K562 (cell line): ENCODE measurements at regions not wholly inside any gene's neighbourhood (a gene's known extent, or its start where the extent isn't known, plus 50 kb on each side); places are given as distances from the start of the nearest gene placed in this dataset.

Source experiments
- ATAC-seq: fragments of 200-7000 bp; cut with Tn5 transposase; 3 replicates; pipeline ENCODE4 v1.9.1; 2020; ENCODE audit warnings: moderate library complexity
- BruUV-seq: library from RNA; stranded (reverse); fragments of 400-500 nt; replicated peaks from 2 replicates; lab custom pipeline; 2021; lab: Mats Ljungman, UMichigan
- CTCF ChIA-PET: fragments of 300-600 bp; formaldehyde crosslinking; extraction: SDS; loops from one replicate; lab custom pipeline; 2021; ENCODE audit warnings: low intra/inter-chr PET ratio; lab: Yijun Ruan, JAX
- POLR2A ChIA-PET: fragments of 300-600, 350-650 bp; sonication (Branson Sonifier 250); formaldehyde crosslinking; extraction: SDS; loops from one replicate; lab custom pipeline; 2021; ENCODE audit warnings: antibody characterized with exemption, inconsistent platforms; lab: Yijun Ruan, JAX
- DNase-seq, 4 experiments: peaks; one replicate each; pipeline versions ENCODE4 v3.0.0 to v3.0.0-alpha.2; 2011 to 2018; ENCODE audit warnings: low spot score in 3 of 4, mixed read lengths in 3 of 4; ENCODE audit errors: extremely low read depth in 1 of 4
- FAIRE-seq: peaks from 2 replicates; lab custom pipeline; 2011; peaks lifted over from hg19 to GRCh38; lab: Jason Lieb, UNC
- H2AFZ ChIP-seq: 2 replicates; pipeline ENCODE4 v1.6.0; 2011; ENCODE audit warnings: low read depth, low read length, control low read depth, inconsistent platforms
- H3K27ac ChIP-seq: fragments of 200-600 bp; 3 replicates; pipeline ENCODE4 v1.8.0; 2011; ENCODE audit warnings: low read depth, mild to moderate bottlenecking, control low read depth, inconsistent platforms, low read length, moderate library complexity, mixed read lengths; ENCODE audit errors: extremely low read depth
- H3K27me3 ChIP-seq, 2 experiments: fragments of 300-600 bp in 1 of 2; 2 replicates in 1 of 2; 3 replicates in 1 of 2; pipeline versions ENCODE4 v1.6.0 to v1.8.0; 2011; ENCODE audit warnings: inconsistent platforms in 2 of 2, low read length in 2 of 2, mild to moderate bottlenecking in 1 of 2, mixed read lengths in 1 of 2, moderate library complexity in 1 of 2; ENCODE audit not compliant: control insufficient read depth in 2 of 2, insufficient read depth in 2 of 2
- H3K36me3 ChIP-seq: fragments of 300-600 bp; 3 replicates; pipeline ENCODE4 v1.8.0; 2011; ENCODE audit warnings: mild to moderate bottlenecking, low read length, inconsistent platforms; ENCODE audit not compliant: control insufficient read depth, insufficient read depth
- H3K4me1 ChIP-seq, 2 experiments: fragments of 200-600 bp in 1 of 2; replicated peaks in 1 of 2; 2 replicates in 1 of 2; 3 replicates in 1 of 2; pipeline versions ENCODE4 v1.5.1 to v1.8.0; 2011; ENCODE audit warnings: inconsistent platforms in 2 of 2, low read length in 2 of 2, mild to moderate bottlenecking in 1 of 2, mixed read lengths in 1 of 2, moderate library complexity in 1 of 2; ENCODE audit not compliant: control insufficient read depth in 2 of 2, insufficient read depth in 2 of 2
- H3K4me2 ChIP-seq: 2 replicates; pipeline ENCODE4 v1.6.1; 2011; ENCODE audit warnings: low read length, control low read depth, inconsistent platforms, mixed read lengths; ENCODE audit not compliant: insufficient read depth
- H3K4me3 ChIP-seq: fragments of 200-600 bp; sonication (generic), shearing (Covaris generic); 2 replicates; pipeline ENCODE4 v1.5.1; 2016; ENCODE audit warnings: control low read depth, inconsistent platforms
- H3K79me2 ChIP-seq: fragments of 200-600 bp; 3 replicates; pipeline ENCODE4 v1.8.0; 2011; ENCODE audit warnings: low read length, inconsistent platforms; ENCODE audit not compliant: control insufficient read depth, insufficient read depth
- H3K9ac ChIP-seq, 2 experiments: 2 replicates each; pipeline versions ENCODE4 v1.6.0 to v1.6.1; 2011; ENCODE audit warnings: low read depth in 2 of 2, low read length in 2 of 2, control low read depth in 1 of 2, inconsistent platforms in 1 of 2, mild to moderate bottlenecking in 1 of 2, mixed read lengths in 1 of 2; ENCODE audit not compliant: insufficient read depth in 1 of 2
- H3K9me1 ChIP-seq: one replicate; pipeline ENCODE4 v1.6.0; 2011; ENCODE audit warnings: inconsistent platforms, mild to moderate bottlenecking, low read length, moderate library complexity; ENCODE audit not compliant: control insufficient read depth, insufficient read depth
- H3K9me3 ChIP-seq: replicated peaks from 2 replicates; pipeline ENCODE4 v1.5.1; 2011; ENCODE audit warnings: low read depth, low read length, inconsistent platforms; ENCODE audit not compliant: control insufficient read depth, insufficient read depth
- H4K20me1 ChIP-seq: replicated peaks from 2 replicates; pipeline ENCODE4 v1.6.1; 2011; ENCODE audit warnings: low read length, inconsistent platforms, mixed read lengths; ENCODE audit not compliant: control insufficient read depth, insufficient read depth
- NFATC3 ChIP-seq: fragments of 450-650 bp; IDR thresholded peaks from 2 replicates; pipeline ENCODE4 v1.6.1; 2017; ENCODE audit warnings: mild to moderate bottlenecking
- NFE2L1 ChIP-seq: fragments of 450-650 bp; IDR thresholded peaks from 2 replicates; pipeline ENCODE4 v1.6.1; 2016; ENCODE audit warnings: missing genetic modification characterization, low read depth, mild to moderate bottlenecking, missing compliant biosample characterization, moderate library complexity, borderline replicate concordance
- ZNF121 ChIP-seq: sonication (generic); formaldehyde crosslinking; conservative IDR thresholded peaks from 2 replicates; pipeline ENCODE4 v1.8.0; 2022; ENCODE audit warnings: missing genetic modification reagents
- ZNF197 ChIP-seq: fragments of 200-800 bp; sonication (Bioruptor generic); IDR thresholded peaks from 2 replicates; pipeline ENCODE4 v1.6.1; 2016; ENCODE audit warnings: low read depth, missing genetic modification characterization, missing compliant biosample characterization
- ZNF311 ChIP-seq: fragments of 250-450 bp; sonication (Bioruptor Pico); IDR thresholded peaks from 2 replicates; pipeline ENCODE4 v1.4.0; 2020; ENCODE audit warnings: mild to moderate bottlenecking, moderate library complexity
- WGBS: fragments of 100-300 bp; shearing (Covaris generic); methylation state at CpG from one replicate; pipeline ENCODE4 v1.1.6; 2016; ENCODE audit warnings: low coverage, mixed read lengths; ENCODE audit not compliant: insufficient coverage; ENCODE audit errors: missing lambda C conversion rate; 5-methylcytosine and 5-hydroxymethylcytosine counted together
- in situ Hi-C: fragments of 300-500 bp; cut with MboI; formaldehyde crosslinking; loops from 4 replicates; pipeline ENCODE4 v1.15.0; 2018; ENCODE audit warnings: inconsistent platforms, mixed read lengths
- intact Hi-C: fragments of 100-400 bp; cut with micrococcal nuclease; formaldehyde crosslinking; loops from 2 replicates; pipeline ENCODE4 v1.14.2; 2022
- TF ChIP-seq, protein P1 (sequence below): fragments of 250-450 bp; sonication (Bioruptor Pico); IDR thresholded peaks from 2 replicates; pipeline ENCODE4 v1.8.0; 2022; ENCODE audit warnings: moderate library complexity, mild to moderate bottlenecking, inconsistent platforms

GRCh38 chr9:38281917-38282316, 110.6 kb upstream of the ALDH1B1 start:
- no TSS peak for BruUV-seq
- 0 out of 4 replicates have a peak overlapping the region, but pooled peaks of 1 of the 2 experiments have one; percentile 30 for H3K9ac ChIP-seq
- no peaks in the 10 kb centered on the region for H3K36me3 ChIP-seq
- in situ Hi-C loops = no loop called here
- no peaks in the 10 kb centered on the region for H3K9me3 ChIP-seq
- no peaks in the 10 kb centered on the region for H3K79me2 ChIP-seq
- FAIRE-seq (no peak), ATAC-seq (no peak), DNase-seq (no peak)
- H3K27me3 ChIP-seq = peaks cover 9 to 44% of the 10 kb centered on the region in 2 experiments; a peak in 4 of 5 replicates
- ChIA-PET CTCF (no interaction called here), POLR2A (interaction anchor here (0.6 to 0.9 kb wide), 4 partner anchors 22 to 243 kb away, joined by 3 to 4 read pairs (median 3); no protein-coding TSS in a partner anchor)
- WGBS = under 1% methylated on average over 11 of the region's 11 CpGs
- H3K27ac ChIP-seq = no peak overlapping the region
- intact Hi-C loops = no loop called here
- H2AFZ ChIP-seq = no peak overlapping the region
- H3K4me3 ChIP-seq = no peak overlapping the region
- no peaks in the 10 kb centered on the region for H3K9me1 ChIP-seq
- H4K20me1 ChIP-seq = peaks cover 3% of the 10 kb centered on the region
- no peaks in the 10 kb centered on the region for H3K4me1 ChIP-seq
- no peak for TF ChIP-seq ZNF197 (CRISPR knock-in tag)
- no peak overlapping the region for H3K4me2 ChIP-seq

GRCh38 chr9:38281196-38281595, 111.3 kb upstream of the ALDH1B1 start:
- Histone ChIP-seq H3K36me3 (no peaks in the 10 kb centered on the region), H3K27me3 (peaks cover 11 to 48% of the 10 kb centered on the region in 2 experiments; a peak in 4 of 5 replicates), H3K4me1 (no peaks in the 10 kb centered on the region), H3K9me3 (no peaks in the 10 kb centered on the region), H3K9ac (no peak overlapping the region), H3K79me2 (no peaks in the 10 kb centered on the region), H3K4me2 (no peak overlapping the region), H3K27ac (no peak overlapping the region), H2AFZ (no peak overlapping the region), H3K4me3 (no peak overlapping the region), H3K9me1 (no peaks in the 10 kb centered on the region), H4K20me1 (peaks cover 3% of the 10 kb centered on the region)
- ChIA-PET CTCF (no interaction called here), POLR2A (interaction anchor here (0.6 kb wide), 2 partner anchors 13 to 813 kb away, joined by 3 read pairs; no protein-coding TSS in a partner anchor)
- in situ Hi-C loops = no loop called here
- 0% methylated on average over 4 of the region's 4 CpGs for WGBS
- TF ChIP-seq, protein P1, sequence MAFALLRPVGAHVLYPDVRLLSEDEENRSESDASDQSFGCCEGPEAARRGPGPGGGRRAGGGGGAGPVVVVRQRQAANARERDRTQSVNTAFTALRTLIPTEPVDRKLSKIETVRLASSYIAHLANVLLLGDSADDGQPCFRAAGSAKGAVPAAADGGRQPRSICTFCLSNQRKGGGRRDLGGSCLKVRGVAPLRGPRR (CRISPR knock-in tag) = no peak
- TF ChIP-seq NFATC3 (no peak), NFE2L1 (tag) (no peak), ZNF311 (CRISPR knock-in tag) (no peak), ZNF121 (CRISPR knock-in tag) (no peak)
- FAIRE-seq = no peak
- DNase-seq = no peak
- ATAC-seq = no peak
- intact Hi-C loops = no loop called here
- BruUV-seq = no TSS peak
